AG09309 (cell line): ENCODE measurements at regions not wholly inside any gene's neighbourhood (a gene's known extent, or its start where the extent isn't known, plus 50 kb on each side); places are given as distances from the start of the nearest gene placed in this dataset.
A peak's percentile ranks its signal among the peaks of the same experiment; 100 is the strongest.

ENCODE experiments used
- DNase-seq: peaks from one replicate; pipeline ENCODE4 v3.0.0-alpha.2; 2010; ENCODE audit warnings: low read depth
- H3K4me3 ChIP-seq: 2 replicates; pipeline ENCODE4 v1.5.1; 2011; ENCODE audit warnings: mild to moderate bottlenecking, low read depth, low read length, moderate library complexity; ENCODE audit not compliant: control insufficient read depth
- TF ChIP-seq, protein P1 (sequence below): IDR thresholded peaks from 2 replicates; pipeline ENCODE4 v1.5.1; 2011; ENCODE audit warnings: mild to moderate bottlenecking, low read depth, low read length, inconsistent platforms; ENCODE audit not compliant: insufficient read depth, control insufficient read depth; ENCODE audit errors: missing control alignments

DNA sequence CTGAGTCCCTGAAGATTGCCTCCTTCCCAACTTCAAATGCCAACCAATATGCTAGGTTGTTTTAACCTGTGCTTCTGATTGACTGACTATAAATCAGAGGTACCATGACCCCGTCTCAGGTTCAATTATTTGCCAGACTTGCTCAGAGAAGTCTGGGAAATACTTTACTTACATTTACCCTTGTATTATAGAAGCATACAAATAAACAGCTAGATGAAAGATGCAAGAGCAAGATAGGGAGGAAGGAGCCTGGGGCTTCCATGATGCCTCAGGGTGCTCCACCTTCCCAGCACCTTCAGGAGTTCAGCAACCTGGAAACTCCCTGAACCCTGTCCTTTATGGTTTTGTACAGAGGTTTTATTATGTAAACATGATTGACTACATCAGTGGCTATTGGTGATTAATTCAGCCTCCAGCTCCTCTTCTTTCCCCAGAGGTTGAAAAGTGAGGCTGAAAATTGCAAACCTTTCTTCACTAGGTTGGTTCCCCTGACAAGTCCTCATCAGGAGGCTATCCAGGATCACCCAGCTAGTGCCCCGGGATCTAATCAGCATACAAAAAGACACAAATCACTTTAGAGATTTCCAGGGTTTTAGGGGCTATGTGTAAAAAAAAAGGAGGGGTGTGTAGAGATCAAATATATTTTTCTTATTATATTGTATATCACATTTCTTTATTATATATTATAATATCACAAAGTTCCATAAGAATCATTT lies 547.7 kb downstream of the EPM2A start:
- no peak overlapping the region for H3K4me3 ChIP-seq
- TF ChIP-seq, protein P1, sequence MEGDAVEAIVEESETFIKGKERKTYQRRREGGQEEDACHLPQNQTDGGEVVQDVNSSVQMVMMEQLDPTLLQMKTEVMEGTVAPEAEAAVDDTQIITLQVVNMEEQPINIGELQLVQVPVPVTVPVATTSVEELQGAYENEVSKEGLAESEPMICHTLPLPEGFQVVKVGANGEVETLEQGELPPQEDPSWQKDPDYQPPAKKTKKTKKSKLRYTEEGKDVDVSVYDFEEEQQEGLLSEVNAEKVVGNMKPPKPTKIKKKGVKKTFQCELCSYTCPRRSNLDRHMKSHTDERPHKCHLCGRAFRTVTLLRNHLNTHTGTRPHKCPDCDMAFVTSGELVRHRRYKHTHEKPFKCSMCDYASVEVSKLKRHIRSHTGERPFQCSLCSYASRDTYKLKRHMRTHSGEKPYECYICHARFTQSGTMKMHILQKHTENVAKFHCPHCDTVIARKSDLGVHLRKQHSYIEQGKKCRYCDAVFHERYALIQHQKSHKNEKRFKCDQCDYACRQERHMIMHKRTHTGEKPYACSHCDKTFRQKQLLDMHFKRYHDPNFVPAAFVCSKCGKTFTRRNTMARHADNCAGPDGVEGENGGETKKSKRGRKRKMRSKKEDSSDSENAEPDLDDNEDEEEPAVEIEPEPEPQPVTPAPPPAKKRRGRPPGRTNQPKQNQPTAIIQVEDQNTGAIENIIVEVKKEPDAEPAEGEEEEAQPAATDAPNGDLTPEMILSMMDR = no peak
- DNase-seq = no peak

DNA sequence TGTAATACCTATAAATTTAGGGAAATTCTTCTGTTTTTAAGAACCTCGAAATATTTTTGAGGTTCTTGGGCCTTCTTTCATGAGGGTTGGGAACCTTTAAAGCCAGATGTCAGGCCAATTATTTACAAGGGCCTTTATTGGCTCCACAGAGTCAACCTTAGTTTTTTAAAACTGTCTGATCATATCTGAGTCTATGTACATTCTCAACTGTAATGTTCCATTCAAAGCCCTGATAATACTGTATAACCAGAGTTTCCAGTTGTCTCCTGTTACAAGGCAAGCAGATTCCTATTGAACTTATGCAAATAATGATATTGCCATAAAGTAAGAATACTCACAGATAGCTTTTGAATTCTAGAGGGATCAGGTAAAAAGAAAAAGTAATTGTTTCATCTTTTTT lies 545.5 kb downstream of the EPM2A start:
- no peak overlapping the region for H3K4me3 ChIP-seq
- no peak for DNase-seq
- TF ChIP-seq, protein P1 = no peak

DNA sequence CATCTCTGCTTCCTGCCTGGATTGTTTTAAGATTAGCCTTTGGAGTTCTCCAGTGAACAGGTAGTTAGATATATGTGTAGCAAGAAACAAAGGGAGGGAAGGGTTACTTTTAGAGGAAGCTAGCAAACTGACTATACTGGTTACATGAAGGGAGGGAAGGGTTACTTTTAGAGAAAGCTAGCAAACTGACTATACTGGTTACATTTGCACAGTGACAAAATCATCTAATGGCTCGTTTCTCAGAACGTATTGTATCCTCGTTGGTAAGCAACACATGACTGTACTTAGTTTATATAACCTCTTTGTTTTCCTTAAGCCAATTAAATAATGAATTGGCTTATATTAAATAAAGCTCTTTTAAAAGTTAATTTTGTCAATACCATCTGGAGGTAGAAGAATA lies 540.9 kb downstream of the EPM2A start:
- TF ChIP-seq, protein P1 = no peak

DNA sequence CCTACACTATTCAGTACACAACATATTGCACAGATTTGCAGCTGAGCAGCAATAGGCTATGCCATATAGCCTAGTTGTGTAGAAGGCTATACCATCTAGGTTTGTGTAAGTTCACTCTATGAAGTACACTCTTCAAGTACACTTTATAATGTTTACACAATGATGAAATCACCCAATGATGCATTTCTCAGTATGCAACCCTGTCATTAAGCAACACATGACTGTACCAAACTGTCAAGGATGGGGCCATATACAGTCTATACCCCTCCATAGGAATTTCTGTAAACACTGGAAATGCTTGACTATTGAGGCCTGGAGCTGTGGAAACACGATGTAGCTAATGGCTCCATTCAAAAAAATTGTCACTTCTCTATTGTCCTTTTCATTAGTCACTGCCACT lies 535.4 kb downstream of the EPM2A start:
- TF ChIP-seq, protein P1 = no peak
- no peak overlapping the region for H3K4me3 ChIP-seq
- peak; percentile 10 for DNase-seq

More for the DNA sequence above, 540.9 kb downstream of the EPM2A start:
- no peak overlapping the region for H3K4me3 ChIP-seq
- DNase-seq = no peak

DNA sequence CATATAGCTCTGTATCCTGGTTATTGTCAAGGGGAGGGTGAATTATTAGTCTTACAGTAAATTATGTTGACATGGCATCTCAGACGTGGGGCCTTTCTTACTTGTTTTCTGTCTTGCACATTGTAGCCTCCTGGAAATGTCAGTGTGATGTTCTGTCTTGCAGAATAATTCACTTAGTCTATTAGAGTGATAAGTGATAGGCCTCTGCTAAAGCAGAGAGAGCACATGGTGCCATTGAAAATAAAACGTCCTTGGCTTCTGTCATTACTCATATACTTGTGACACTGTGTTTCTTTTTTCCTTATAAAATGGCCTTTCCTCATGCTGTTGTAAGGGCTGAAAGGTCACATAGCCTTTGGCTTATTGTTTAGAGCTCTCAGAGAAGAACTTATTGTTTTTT lies 531.0 kb downstream of the EPM2A start:
- no peak for DNase-seq
- TF ChIP-seq, protein P1 = no peak
- no peak overlapping the region for H3K4me3 ChIP-seq

DNA sequence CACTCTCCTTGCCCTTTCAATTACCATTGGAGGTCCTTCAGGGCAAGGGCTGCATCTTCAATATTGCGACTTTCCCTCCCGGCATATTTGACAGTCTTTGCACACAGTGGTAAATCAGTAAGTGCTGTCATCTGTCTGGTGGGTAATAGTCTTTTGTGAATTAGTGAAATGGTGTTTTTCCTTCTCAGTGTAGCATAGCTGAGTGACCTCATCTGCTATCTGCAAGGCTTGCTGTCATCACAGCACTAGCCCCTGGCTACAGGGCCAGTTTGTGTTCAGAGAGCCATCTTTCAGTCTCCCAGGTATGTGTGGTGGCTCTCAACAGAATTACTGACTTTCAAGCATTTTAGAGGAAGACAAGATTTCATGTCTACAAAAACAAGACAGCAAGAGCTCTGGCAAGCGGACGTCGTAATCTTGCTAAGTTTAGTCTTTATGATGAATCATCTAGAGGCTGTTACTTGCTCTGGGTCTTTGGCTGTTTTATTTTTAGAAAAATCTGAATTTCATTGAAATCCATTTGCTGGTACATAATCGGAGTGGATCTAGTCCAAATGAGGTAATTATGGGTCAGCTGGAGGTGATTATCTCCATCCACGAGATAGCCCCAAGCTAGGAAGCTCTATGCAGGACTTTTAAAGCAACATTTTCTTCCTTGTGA lies 528.9 kb downstream of the EPM2A start:
- no peak overlapping the region for H3K4me3 ChIP-seq
- DNase-seq = peak; percentile 71
- TF ChIP-seq, protein P1 = no peak

DNA sequence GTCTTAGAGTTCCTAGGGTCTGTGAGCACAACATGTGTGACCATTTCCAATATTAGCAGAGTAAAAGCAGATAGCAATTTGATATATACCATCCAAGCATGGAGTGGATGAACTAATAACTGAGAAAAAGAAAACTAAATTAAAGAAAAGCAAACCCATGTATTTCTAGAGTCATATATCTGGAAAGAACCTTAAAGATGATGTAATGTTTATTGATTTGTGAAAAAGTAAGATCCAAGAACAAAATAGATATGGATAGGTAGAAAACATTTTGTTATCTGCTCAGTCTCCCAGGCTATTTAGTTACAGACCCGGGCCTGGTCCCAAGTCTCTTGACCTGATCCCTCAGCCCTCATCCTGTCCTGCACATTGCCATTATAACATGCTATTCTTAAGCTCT lies 526.8 kb downstream of the EPM2A start:
- H3K4me3 ChIP-seq = no peak overlapping the region
- TF ChIP-seq, protein P1 = no peak
- no peak for DNase-seq
